NCI-H1417 treated with DMSO at 0.1 percent for 48 hours (cell line): ENCODE measurements at regions not wholly inside any gene's neighbourhood (a gene's known extent, or its start where the extent isn't known, plus 50 kb on each side); places are given as distances from the start of the nearest gene placed in this dataset.
"Not testable (repeated sequence)": the region's sequence is repeated elsewhere in the genome, so short reads cannot be mapped to it uniquely, and the experiment has no call there.

Experiments used
- DNase-seq: peaks from one replicate; lab custom pipeline; 2025; lab: John Stamatoyannopoulos, UW

DNA sequence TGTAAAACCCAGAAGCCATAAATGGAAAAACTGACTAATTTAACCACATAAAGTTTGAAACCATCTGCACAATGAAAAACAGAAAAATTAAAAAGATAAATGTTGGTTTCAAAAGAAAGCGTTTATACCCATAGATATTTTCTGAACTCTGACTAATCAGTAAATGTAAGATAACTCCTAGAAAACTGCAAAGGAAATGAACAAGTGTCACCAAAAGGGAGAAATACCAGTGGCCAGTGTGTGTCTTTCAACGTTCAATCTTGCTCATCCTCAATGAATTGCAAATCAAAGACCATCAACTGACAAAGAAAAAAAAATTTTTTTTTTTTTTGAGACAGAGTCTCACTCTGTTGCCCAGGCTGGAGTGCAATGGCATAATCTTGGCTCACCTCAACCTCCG is 180.1 kb downstream of the SYK start:
- DNase-seq, result no peak

GRCh38 chr9:90983394-90983793 is 181.8 kb downstream of the SYK start:
- DNase-seq, result no peak

GRCh38 chr9:90985631-90986030 is 184.0 kb downstream of the SYK start:
- DNase-seq, result no peak

DNA sequence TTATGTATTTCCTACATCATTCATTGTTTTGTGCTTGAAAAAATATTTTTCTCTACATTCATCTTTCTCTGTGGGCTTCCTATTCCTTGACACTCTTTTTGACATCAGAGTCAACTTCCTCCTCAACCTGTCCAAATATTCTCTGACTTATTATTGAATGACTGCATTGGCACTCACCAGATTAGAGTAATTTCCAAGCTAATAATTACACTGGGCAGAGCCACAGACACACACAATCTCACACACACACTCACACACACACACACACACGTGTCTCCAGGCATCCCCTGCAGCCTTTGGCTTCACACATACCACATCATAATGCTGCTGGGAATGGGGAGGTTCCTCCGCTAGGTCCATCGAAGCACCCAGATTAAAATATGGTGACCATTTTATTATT is 184.5 kb downstream of the SYK start:
- DNase-seq, result no peak

GRCh38 chr9:90987566-90987965 is 185.9 kb downstream of the SYK start:
- DNase-seq, result no peak

DNA sequence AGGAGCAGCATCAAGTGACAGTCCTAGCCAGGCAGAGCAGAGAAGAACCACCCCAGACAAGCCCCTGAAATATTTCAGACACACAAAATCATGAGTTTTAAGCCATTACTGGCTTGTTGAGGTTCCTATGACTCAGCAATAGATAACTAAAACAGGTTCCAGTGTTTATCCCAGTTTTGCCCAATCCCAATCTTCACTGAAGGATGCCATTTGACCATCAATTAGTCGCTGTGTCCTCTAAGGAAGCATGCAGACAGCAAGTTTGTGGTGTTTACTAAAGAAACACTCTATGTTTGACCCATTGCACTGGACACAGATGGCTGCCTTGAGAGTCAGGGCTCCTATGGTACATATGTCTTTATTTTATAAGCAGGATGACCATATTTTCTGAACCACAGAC is 186.7 kb downstream of the SYK start:
- no peak for DNase-seq

DNA sequence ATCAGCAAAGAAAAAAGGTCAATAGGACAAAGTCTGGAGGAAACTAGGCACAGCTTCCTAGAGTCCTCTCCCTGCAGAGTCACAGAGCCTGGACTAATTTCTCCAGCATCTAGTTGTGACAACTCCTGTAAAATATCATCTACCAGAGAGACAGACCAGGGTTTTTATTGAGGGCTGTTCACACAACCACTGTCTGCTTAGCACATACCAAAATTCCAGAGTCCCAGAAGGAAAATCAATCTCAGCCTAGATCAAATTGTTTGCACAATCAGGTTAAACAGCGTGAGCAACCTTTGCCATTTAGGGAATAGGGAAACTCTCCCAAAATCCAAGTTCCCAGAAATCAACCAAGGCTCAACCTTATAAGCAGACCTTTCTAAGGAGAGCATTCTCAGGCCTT is 190.3 kb downstream of the SYK start:
- DNase-seq, result no peak

DNA sequence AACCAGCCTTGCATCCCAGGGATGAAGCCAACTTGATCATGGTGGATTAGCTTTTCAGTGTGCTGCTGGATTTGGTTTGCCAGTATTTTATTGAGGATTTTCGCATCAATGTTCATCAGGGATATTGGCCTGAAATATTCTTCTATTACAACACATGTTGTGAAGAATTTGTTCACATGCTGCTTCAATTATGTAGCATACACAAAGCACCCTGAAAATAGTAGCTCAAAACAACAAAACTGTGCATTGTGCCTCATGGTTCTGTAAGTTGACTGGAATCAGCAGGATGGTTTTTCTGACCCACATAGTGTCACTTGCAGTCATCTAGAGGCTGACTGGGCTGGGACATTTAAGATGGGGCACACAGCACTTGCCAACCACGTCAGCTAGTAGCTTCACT is 193.9 kb downstream of the SYK start:
- no peak for DNase-seq

DNA sequence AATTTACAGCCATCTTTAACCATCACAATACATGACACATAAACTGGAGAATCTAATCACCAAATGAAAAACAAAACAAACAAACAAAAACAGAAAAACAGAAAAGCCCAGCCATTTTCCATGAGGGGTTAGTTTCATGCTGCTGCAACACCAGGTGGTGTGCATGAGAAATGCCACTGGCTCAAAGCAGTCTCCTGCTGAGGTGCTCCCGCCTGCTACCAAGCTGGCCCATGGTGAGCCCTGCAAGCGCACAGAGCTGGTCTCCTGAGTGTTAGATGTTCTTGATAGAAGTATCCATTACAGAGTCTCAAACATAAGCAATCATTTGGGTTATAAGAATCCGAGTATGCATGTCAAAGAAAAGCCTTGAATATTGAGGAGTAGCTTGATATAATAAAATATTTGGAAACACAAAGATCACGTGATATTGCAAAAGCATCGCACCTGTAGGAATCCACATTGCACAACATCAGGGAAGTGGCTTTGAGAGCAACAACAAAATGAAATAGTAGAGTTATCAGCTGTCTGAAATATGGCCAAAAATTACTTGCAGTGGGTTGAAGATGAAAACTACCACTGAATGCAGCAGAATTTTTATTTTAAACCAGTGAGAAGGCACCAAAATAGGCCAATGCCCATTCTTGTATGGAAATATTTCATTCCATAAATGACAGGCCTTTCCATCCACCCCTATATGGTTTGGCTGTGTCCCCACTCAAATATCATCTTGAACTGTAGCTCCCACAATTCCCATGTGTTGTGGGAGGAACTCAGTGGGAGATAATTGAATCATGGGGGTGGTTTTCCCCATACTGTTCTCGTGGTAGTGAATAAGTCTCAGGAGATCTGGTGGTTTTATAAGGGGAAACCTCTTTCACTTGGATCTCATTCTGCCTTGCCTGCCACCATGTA is 194.8 kb downstream of the SYK start:
- no peak for DNase-seq

DNA sequence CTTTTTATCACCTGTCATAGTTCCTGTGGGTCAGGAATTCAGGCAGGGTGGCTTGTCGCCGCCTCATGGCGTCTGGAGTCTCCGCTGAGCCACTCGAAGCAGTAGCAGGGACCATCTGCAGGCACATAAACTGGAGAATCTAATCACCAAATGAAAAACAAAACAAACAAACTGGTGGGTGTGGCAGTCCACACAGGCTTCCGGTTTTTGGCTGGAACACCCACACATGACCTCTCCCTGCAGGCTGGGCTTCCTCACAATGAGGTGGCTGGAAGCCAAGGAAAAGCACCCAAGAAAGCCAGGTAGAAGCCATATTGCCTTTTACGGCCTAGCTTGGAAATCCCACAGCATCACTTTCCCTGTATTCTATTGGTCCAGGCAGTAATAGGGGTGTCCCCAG is 197.0 kb downstream of the SYK start:
- DNase-seq, result no peak

- no peak for DNase-seq
Measured at GRCh38 chr9:90999425-91000397, 198.1 kb downstream of the SYK start.

DNA sequence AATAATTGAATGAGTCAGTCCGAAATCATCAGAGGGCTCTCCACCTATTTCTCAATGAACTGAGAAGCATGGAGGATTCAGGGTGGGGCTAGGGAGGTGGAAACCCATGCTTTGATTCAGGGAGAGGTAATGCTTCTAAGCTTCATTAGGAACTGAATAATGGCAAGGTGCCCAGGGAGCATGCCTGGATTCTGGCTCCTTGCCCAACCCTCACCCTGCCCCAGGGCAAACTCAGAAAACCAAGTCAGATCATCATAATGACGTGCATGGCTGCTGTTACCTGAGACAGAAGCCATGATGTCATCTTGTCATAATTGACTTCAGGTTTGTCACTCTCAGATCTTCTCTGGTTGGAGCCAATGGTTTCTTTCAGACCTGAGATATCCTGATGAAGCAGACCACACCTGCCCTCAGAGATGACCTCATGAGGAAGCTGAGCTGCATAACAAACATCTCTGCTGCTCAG is 199.6 kb downstream of the SYK start:
- DNase-seq, result no peak

GRCh38 chr9:91004484-91004883 is 202.9 kb downstream of the SYK start:
- DNase-seq, result no peak

DNA sequence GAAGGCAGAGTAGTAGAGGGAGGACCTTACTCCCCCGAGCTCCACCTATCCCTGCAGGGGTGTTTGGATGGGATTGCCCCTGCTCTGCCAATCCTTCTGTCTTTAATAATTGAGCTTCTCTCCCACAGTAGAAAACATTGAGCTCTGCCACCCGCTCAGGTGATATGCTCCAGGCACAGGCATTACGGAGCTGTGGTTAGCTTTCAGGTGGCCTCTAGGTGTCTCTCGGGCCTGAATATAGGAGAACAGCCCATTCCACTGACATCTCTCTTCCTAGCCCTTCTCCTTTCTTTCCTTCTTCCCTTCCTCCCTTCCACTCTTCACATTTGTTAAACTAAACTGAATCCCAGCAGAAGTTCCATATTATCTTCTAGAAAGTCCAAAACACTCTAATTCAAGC is 203.4 kb downstream of the SYK start:
- no peak for DNase-seq

- DNase-seq, result no peak
Measured at GRCh38 chr9:91006046-91006445, 204.4 kb downstream of the SYK start.

- no peak for DNase-seq
Measured at GRCh38 chr9:91008568-91008967, 206.9 kb downstream of the SYK start.

DNA sequence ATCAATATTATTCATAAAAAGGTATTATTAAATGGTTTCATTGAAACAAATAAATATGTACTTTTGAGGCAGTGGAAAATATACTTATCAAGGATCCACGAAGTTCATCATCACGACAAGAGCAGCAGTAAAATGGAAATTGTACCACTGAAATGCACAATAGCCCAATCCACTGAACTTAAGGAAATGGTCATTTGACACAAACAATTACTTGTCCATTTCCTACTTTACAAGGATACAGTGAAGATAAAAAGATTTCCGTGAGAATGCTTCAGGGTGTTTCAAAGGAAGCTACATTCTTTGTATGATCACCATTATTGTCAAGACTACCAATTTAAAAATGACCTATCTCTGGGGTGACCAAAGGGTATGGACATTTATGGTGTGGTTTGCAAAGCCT is 210.3 kb downstream of the SYK start:
- no peak for DNase-seq

GRCh38 chr9:91012933-91013841 is 211.6 kb downstream of the SYK start:
- DNase-seq, result no peak

- no peak for DNase-seq
Measured at GRCh38 chr9:91017245-91017644, 215.6 kb downstream of the SYK start.

GRCh38 chr9:91019871-91020270 is 218.3 kb downstream of the SYK start:
- DNase-seq, result not testable (repeated sequence)

- not testable (repeated sequence) for DNase-seq
Measured at GRCh38 chr9:91021656-91022055, 220.0 kb downstream of the SYK start.

GRCh38 chr9:91023741-91024140 is 222.1 kb downstream of the SYK start:
- DNase-seq, result no peak
